ENCODE measurements at regions not wholly inside any gene's neighbourhood (a gene's known extent, or its start where the extent isn't known, plus 50 kb on each side); places are given as distances from the start of the nearest gene placed in this dataset.

DNA sequence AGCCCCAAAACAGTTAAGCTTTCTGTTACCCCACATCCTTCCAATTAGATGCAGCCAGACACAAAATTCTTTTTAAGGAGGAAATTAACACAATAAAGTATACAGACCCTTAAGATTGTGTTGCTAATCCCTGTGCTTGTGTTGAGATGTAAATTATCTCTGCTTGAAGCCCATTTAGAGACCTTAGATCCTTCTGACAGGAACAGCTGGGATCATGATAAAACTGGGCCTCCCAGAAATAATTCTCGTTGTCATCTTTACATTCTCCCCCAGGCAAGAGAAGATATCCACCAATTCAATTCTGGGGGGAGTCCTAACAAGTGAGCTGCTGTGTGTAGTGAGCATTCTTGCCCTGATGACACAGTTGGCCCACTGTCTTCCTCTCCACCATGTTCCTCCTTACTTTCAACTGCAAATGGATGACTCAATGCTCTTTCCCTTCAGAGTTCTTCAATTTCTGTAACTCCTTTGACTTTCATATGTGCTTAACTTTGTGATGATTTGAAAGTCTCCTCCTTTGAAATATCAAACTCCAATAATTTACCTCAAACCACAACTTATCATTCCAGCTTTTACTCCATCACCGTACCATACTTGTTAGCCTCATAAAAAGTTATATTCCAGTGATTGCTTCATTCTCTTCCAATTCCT lies 186.6 kb downstream of the RAP2B start:
- WGBS, 4 donors = 48 to 57% (median 52%) methylated on average over 2 of the region's 2 CpGs
- Histone ChIP-seq H3K4me3 (no peak overlapping the region), H3K4me1 (no peaks in the 10 kb centered on the region), H3K27me3 (no peaks in the 10 kb centered on the region), H3K9me3 (peaks cover 0 to 26% (median 3%) of the 10 kb centered on the region in 12 donors), H3K27ac (no peak overlapping the region), H3K36me3 (no peaks in the 10 kb centered on the region)
- DNase-seq (no peak), ATAC-seq (no peak)
- TF ChIP-seq POLR2A (IDR thresholded peaks at IDR 0.05) = no peak
- TF ChIP-seq, protein P1, sequence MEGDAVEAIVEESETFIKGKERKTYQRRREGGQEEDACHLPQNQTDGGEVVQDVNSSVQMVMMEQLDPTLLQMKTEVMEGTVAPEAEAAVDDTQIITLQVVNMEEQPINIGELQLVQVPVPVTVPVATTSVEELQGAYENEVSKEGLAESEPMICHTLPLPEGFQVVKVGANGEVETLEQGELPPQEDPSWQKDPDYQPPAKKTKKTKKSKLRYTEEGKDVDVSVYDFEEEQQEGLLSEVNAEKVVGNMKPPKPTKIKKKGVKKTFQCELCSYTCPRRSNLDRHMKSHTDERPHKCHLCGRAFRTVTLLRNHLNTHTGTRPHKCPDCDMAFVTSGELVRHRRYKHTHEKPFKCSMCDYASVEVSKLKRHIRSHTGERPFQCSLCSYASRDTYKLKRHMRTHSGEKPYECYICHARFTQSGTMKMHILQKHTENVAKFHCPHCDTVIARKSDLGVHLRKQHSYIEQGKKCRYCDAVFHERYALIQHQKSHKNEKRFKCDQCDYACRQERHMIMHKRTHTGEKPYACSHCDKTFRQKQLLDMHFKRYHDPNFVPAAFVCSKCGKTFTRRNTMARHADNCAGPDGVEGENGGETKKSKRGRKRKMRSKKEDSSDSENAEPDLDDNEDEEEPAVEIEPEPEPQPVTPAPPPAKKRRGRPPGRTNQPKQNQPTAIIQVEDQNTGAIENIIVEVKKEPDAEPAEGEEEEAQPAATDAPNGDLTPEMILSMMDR (IDR thresholded peaks at IDR 0.05) = no peak
- intact Hi-C loops (cut with DNase I) = no loop called here

DNA sequence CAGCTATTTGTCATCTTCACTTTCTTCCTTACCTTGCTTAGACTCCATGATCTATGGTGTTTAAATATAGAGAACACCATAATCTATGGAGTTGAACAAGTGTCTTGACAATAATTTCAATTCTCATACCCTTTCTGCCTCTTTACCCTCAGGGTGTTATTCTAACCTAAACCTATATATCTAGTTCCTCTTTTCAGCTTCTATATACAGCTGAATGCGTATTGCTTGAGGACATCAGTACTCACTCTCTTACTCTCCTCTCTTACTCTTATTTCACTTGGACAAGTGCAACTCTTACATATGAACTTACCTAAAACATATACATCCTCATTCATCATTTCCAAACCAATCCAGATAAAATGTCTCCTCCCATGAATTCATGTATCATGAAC lies 187.1 kb downstream of the RAP2B start:
- Histone ChIP-seq H3K27ac (no peak overlapping the region), H3K4me3 (no peak overlapping the region), H3K9me3 (peaks cover 0 to 26% (median 3%) of the 10 kb centered on the region in 12 donors), H3K27me3 (no peaks in the 10 kb centered on the region), H3K36me3 (no peaks in the 10 kb centered on the region), H3K4me1 (no peaks in the 10 kb centered on the region)
- DNase-seq (no peak), ATAC-seq (no peak)
- intact Hi-C loops (cut with DNase I) = no loop called here
- WGBS, 4 donors = 90 to 96% (median 92%) methylated on average over 1 of the region's 1 CpG
- TF ChIP-seq POLR2A (IDR thresholded peaks at IDR 0.05) = no peak
- TF ChIP-seq, protein P1 (IDR thresholded peaks at IDR 0.05) = no peak

DNA sequence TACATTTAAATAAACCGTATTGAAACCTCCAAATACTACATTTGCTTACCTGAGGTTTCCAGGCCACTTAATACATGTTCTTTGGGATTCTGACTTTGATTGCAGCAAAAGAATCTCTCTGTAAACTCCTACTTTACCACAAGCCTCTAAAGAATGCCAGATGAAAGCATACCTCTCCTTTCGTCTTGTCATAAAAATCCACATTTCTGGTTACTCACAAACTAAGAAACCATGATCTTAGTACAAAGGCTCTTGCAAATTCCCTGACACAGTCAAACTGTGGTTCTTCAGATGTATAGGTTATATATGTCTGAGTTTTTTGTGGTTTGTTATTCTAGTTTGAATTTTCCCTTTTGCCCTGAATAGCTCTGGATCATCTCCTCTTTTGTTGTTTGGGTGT lies 188.4 kb downstream of the RAP2B start:
- H3K36me3 ChIP-seq = no peaks in the 10 kb centered on the region
- WGBS, 4 donors = 88 to 94% (median 91%) methylated on average over 2 of the region's 2 CpGs
- peaks cover 0 to 26% (median 3%) of the 10 kb centered on the region in 12 donors for H3K9me3 ChIP-seq
- TF ChIP-seq, protein P1 (IDR thresholded peaks at IDR 0.05) = no peak
- no peak for TF ChIP-seq POLR2A (IDR thresholded peaks at IDR 0.05)
- no peak for DNase-seq
- intact Hi-C loops (cut with DNase I) = loop anchor here in 1 of 10 donors (10.0 kb wide), 1 partner anchor 94 kb away; no protein-coding TSS in a partner anchor
- no peaks in the 10 kb centered on the region for H3K4me1 ChIP-seq
- no peaks in the 10 kb centered on the region for H3K27me3 ChIP-seq
- H3K27ac ChIP-seq = no peak overlapping the region
- ATAC-seq = no peak
- no peak overlapping the region for H3K4me3 ChIP-seq

DNA sequence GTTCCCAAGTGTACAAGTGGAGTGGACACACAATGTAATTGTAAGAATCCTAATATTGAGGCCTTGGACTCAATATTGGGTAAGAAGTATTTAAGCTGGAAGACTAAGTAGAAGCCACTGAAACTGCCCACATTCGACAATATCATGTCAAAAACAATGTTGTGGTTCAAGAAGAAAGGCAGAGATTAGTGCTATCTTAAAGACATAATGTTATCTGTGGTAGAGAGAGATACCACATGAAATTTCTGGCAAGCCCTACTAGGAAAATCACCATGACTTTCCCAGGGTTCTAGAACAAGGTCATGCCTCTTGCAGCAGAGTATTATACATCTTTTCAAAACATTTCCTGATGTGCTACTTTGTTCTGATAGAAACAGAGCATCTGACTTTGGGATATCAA lies 192.6 kb downstream of the RAP2B start:
- Histone ChIP-seq H3K4me1 (no peaks in the 10 kb centered on the region), H3K4me3 (no peak overlapping the region), H3K27ac (no peak overlapping the region), H3K9me3 (peaks cover 0 to 9% (median 0%) of the 10 kb centered on the region in 12 donors), H3K36me3 (no peaks in the 10 kb centered on the region), H3K27me3 (no peaks in the 10 kb centered on the region)
- TF ChIP-seq POLR2A (IDR thresholded peaks at IDR 0.05) = no peak
- TF ChIP-seq, protein P1 (IDR thresholded peaks at IDR 0.05) = no peak
- DNase-seq = no peak
- intact Hi-C loops (cut with DNase I) = loop anchor here in 1 of 10 donors (10.0 kb wide), 1 partner anchor 90 kb away; no protein-coding TSS in a partner anchor
- WGBS, 4 donors = 41 to 50% (median 46%) methylated on average over 1 of the region's 1 CpG
- no peak for ATAC-seq

All from heart left ventricle (tissue), 16 donors.